WTC11 (cell line): ENCODE measurements at regions not wholly inside any gene's neighbourhood (a gene's known extent, or its start where the extent isn't known, plus 50 kb on each side); places are given as distances from the start of the nearest gene placed in this dataset.

Source experiments
- ATAC-seq: fragments of 200-7000 bp; cut with Tn5 transposase; 2 replicates; pipeline ENCODE4 v1.10.0; 2021; ENCODE audit warnings: mild to moderate bottlenecking, moderate library complexity
- CTCF ChIA-PET: fragments of 300-600 bp; sonication (Branson Sonifier 250); formaldehyde crosslinking; loops from one replicate; lab custom pipeline; 2021; ENCODE audit warnings: antibody characterized with exemption; lab: Charles Lee
- POLR2A ChIA-PET: fragments of 350-600 bp; sonication (Branson Sonifier 250); formaldehyde crosslinking; loops from one replicate; lab custom pipeline; 2021; ENCODE audit warnings: antibody characterized with exemption; lab: Charles Lee
- DNase-seq: peaks from one replicate; pipeline ENCODE4 v3.0.0; 2021; ENCODE audit warnings: low spot score
- H3K27ac Mint-ChIP-seq: 2 replicates; pipeline ENCODE4 v1.8.0; 2021; ENCODE audit warnings: mixed read lengths
- H3K27me3 Mint-ChIP-seq: 2 replicates; pipeline ENCODE4 v1.8.0; 2021; ENCODE audit warnings: low read depth, mild to moderate bottlenecking, moderate library complexity, mixed read lengths
- H3K36me3 Mint-ChIP-seq: 2 replicates; pipeline ENCODE4 v1.8.0; 2021; ENCODE audit warnings: mixed read lengths
- H3K4me1 Mint-ChIP-seq: 2 replicates; pipeline ENCODE4 v1.8.0; 2022; ENCODE audit warnings: mixed read lengths
- H3K4me3 Mint-ChIP-seq: 2 replicates; pipeline ENCODE4 v1.8.0; 2021; ENCODE audit warnings: mild to moderate bottlenecking, moderate library complexity, mixed read lengths
- H3K9me3 Mint-ChIP-seq: 2 replicates; pipeline ENCODE4 v1.8.0; 2021; ENCODE audit warnings: mixed read lengths
- ATF1 ChIP-seq: sonication (generic); formaldehyde crosslinking; IDR thresholded peaks from 2 replicates; pipeline ENCODE4 v1.8.1; 2023; ENCODE audit warnings: mild to moderate bottlenecking, moderate library complexity, missing genetic modification reagents
- CREB1 ChIP-seq: sonication (generic); formaldehyde crosslinking; IDR thresholded peaks from 2 replicates; pipeline ENCODE4 v1.8.0; 2023; ENCODE audit warnings: mild to moderate bottlenecking, missing genetic modification reagents
- ELF4 ChIP-seq: sonication (generic); formaldehyde crosslinking; IDR thresholded peaks from 2 replicates; pipeline ENCODE4 v1.8.1; 2022; ENCODE audit warnings: low read depth, mild to moderate bottlenecking, moderate library complexity, missing genetic modification reagents
- FOXP1 ChIP-seq: sonication (generic); formaldehyde crosslinking; IDR thresholded peaks from 2 replicates; pipeline ENCODE4 v1.8.0; 2022; ENCODE audit warnings: missing genetic modification reagents, mild to moderate bottlenecking, moderate library complexity, borderline replicate concordance
- GABPB1 ChIP-seq: sonication (generic); formaldehyde crosslinking; IDR thresholded peaks from 2 replicates; pipeline ENCODE4 v1.8.1; 2023; ENCODE audit warnings: mild to moderate bottlenecking, missing genetic modification reagents
- GTF2I ChIP-seq: fragments of 250-450 bp; sonication (Bioruptor Pico); conservative IDR thresholded peaks from 2 replicates; pipeline ENCODE4 v1.4.0; 2021; ENCODE audit warnings: mild to moderate bottlenecking
- MXD4 ChIP-seq: fragments of 250-450 bp; sonication (Bioruptor Pico); IDR thresholded peaks from 2 replicates; pipeline ENCODE4 v1.8.0; 2021; ENCODE audit warnings: mild to moderate bottlenecking, moderate library complexity, borderline replicate concordance
- OVOL2 ChIP-seq: fragments of 250-450 bp; sonication (Bioruptor Pico); IDR thresholded peaks from 2 replicates; pipeline ENCODE4 v1.9.0; 2021; ENCODE audit warnings: mild to moderate bottlenecking, borderline replicate concordance
- RELA ChIP-seq: sonication (generic); formaldehyde crosslinking; IDR thresholded peaks from 2 replicates; pipeline ENCODE4 v1.8.1; 2022; ENCODE audit warnings: missing genetic modification reagents, mild to moderate bottlenecking, borderline replicate concordance
- RORB ChIP-seq: fragments of 250-450 bp; sonication (Bioruptor Pico); IDR thresholded peaks from 2 replicates; pipeline ENCODE4 v1.9.0; 2021; ENCODE audit warnings: mild to moderate bottlenecking
- SOX15 ChIP-seq: fragments of 250-450 bp; sonication (Bioruptor Pico); IDR thresholded peaks from 2 replicates; pipeline ENCODE4 v1.9.0; 2021; ENCODE audit warnings: mild to moderate bottlenecking
- SP1 ChIP-seq: sonication (generic); formaldehyde crosslinking; conservative IDR thresholded peaks from 2 replicates; pipeline ENCODE4 v1.8.1; 2022; ENCODE audit warnings: missing genetic modification reagents
- ZNF121 ChIP-seq: sonication (generic); formaldehyde crosslinking; IDR thresholded peaks from 2 replicates; pipeline ENCODE4 v1.8.0; 2023; ENCODE audit warnings: missing genetic modification reagents
- ZNF219 ChIP-seq: sonication (generic); formaldehyde crosslinking; IDR thresholded peaks from 2 replicates; pipeline ENCODE4 v1.8.0; 2023; ENCODE audit warnings: missing genetic modification reagents, mild to moderate bottlenecking, borderline replicate concordance
- ZNF317 ChIP-seq: sonication (generic); formaldehyde crosslinking; IDR thresholded peaks from 2 replicates; pipeline ENCODE4 v1.8.1; 2023; ENCODE audit warnings: low read depth, mild to moderate bottlenecking, moderate library complexity, missing genetic modification reagents, borderline replicate concordance
- ZNF671 ChIP-seq: fragments of 250-450 bp; sonication (Bioruptor Pico); IDR thresholded peaks from 2 replicates; pipeline ENCODE4 v1.8.0; 2021; ENCODE audit warnings: mild to moderate bottlenecking
- TF ChIP-seq, protein P1 (sequence below): fragments of 250-450 bp; sonication (Bioruptor Pico); conservative IDR thresholded peaks from 2 replicates; pipeline ENCODE4 v1.9.0; 2021; ENCODE audit warnings: mild to moderate bottlenecking
- TF ChIP-seq, protein P2 (sequence below): sonication (generic); formaldehyde crosslinking; IDR thresholded peaks from 2 replicates; pipeline ENCODE4 v1.8.1; 2022; ENCODE audit warnings: missing genetic modification reagents, borderline replicate concordance
- TF ChIP-seq, protein P3 (sequence below): fragments of 200-600 bp; IDR thresholded peaks from 2 replicates; pipeline ENCODE4 v1.8.0; 2022; ENCODE audit warnings: antibody characterized with exemption
- TF ChIP-seq, protein P4 (sequence below): sonication (generic); formaldehyde crosslinking; IDR thresholded peaks from 2 replicates; pipeline ENCODE4 v1.8.0; 2022; ENCODE audit warnings: missing genetic modification reagents
- TF ChIP-seq, protein P5 (sequence below): sonication (generic); formaldehyde crosslinking; conservative IDR thresholded peaks from 2 replicates; pipeline ENCODE4 v1.8.1; 2023; ENCODE audit warnings: mild to moderate bottlenecking, low read depth, missing genetic modification reagents, moderate library complexity

DNA sequence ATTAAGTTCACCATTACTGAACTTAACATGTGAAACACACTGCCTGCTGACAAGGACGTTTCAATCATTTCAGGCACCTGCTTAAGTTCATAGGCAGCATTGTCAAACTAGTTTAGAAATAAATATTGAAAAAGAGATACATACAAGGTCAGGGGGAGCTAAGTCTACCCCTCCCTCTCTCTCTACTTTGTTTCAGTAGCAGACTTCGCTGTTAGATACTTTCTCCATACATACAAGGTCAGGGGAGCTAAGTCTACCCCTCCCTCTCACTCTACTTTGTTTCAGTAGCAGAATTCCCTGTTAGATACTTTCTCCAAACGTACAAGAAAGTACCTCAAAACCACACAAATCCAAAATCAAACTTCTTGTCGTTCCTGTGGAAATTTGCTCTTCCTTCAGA is 387.4 kb upstream of the PDE4D start (continued):
- TF ChIP-seq ZNF317 (CRISPR knock-in tag) (no peak), OVOL2 (CRISPR knock-in tag) (no peak), SP1 (no peak), SOX15 (CRISPR knock-in tag) (no peak)

DNA sequence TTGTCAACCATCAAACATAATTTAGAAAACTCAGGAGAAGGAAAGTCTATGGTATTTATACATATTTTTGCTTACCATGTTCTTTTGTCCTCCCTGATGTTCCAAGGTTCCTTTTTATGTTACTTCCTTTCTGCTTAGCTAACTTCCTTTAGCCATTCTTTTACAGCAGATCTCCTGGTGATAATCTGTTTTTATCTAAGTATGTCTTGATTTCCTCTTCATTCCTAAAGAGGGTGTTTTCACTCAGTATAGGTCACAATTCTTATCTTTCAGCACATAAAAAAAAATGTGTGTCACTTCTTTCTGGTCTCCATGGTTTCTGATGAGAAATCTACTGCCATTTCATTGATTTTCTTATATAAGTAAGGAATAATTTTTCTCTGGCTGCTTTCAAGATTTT is 384.4 kb upstream of the PDE4D start:
- Mint-ChIP-seq H3K27me3 (no peaks in the 10 kb centered on the region), H3K9me3 (no peaks in the 10 kb centered on the region), H3K4me1 (peaks cover 20% of the 10 kb centered on the region), H3K27ac (no peak overlapping the region), H3K36me3 (no peaks in the 10 kb centered on the region), H3K4me3 (no peak overlapping the region)
- POLR2A ChIA-PET, result no interaction called here
- CTCF ChIA-PET, result interaction anchor here (1.4 kb wide), 1 partner anchor 9 kb away, joined by 6 read pairs; no protein-coding TSS in a partner anchor
- ATAC-seq (no peak), DNase-seq (no peak)
- no peak for TF ChIP-seq GABPB1 (CRISPR knock-in tag)

DNA sequence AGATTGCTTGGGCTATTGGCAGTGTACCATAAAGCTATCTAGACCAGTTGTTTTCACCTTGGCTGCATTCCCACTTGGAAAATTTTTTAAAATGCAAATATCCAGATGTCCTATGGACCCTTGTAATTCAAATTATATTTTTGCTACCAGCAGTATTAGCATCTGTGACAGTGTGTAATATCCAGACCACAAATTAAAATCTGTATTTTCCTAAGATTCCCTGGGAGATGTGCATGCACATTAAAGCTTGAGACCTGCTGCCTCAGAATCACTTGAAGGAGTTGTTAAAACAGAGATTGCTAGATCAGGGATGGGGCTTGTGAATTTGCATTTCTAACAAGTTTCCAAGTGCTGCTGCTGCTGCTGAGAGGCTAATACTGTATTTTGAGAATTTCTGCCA is 381.2 kb upstream of the PDE4D start:
- ChIA-PET POLR2A (no interaction called here), CTCF (no interaction called here)
- Mint-ChIP-seq H3K9me3 (no peaks in the 10 kb centered on the region), H3K4me1 (peaks cover 20% of the 10 kb centered on the region), H3K36me3 (no peaks in the 10 kb centered on the region), H3K27me3 (no peaks in the 10 kb centered on the region), H3K27ac (no peak overlapping the region), H3K4me3 (no peak overlapping the region)
- TF ChIP-seq FOXP1 (CRISPR knock-in tag) (no peak), ZNF671 (no peak), GTF2I (CRISPR knock-in tag) (no peak), SP1 (no peak), ZNF219 (CRISPR knock-in tag) (no peak), ZNF121 (CRISPR knock-in tag) (no peak), ELF4 (CRISPR knock-in tag) (no peak), RORB (CRISPR knock-in tag) (no peak), MXD4 (no peak), ZNF317 (CRISPR knock-in tag) (no peak), ATF1 (CRISPR knock-in tag) (no peak), CREB1 (CRISPR knock-in tag) (no peak), RELA (CRISPR knock-in tag) (no peak)
- TF ChIP-seq, protein P1, sequence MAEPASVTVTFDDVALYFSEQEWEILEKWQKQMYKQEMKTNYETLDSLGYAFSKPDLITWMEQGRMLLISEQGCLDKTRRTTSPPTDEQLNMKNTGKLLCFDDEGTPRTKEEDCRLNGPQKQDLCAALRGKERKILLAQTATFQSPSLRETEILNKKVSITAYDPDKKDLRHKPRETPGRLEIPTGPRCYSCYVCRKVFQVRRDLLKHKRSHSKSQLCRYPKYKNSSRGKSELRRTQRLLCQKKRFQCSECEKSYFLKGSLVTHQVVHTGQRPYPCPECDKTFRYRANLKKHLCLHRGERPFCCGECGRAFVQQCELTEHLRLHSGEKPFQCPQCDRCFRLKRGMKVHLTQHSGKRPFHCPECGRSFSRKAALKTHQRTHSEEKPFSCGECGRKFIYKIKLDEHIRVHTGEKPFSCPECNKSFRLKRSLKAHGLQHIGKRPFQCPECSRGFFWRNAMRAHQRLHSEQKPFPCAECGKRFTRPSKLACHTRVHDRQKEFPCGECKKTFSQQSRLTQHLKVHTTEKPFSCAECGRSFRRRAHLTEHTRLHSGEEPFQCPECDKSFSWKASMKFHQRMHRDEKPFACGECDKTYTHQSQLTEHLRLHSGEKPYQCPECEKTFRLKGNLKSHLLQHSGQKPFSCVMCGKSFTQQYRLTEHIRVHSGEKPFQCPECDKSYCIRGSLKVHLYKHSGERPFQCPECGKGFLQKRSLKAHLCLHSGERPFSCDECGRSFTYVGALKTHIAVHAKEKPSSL, result no peak
- TF ChIP-seq, protein P2, sequence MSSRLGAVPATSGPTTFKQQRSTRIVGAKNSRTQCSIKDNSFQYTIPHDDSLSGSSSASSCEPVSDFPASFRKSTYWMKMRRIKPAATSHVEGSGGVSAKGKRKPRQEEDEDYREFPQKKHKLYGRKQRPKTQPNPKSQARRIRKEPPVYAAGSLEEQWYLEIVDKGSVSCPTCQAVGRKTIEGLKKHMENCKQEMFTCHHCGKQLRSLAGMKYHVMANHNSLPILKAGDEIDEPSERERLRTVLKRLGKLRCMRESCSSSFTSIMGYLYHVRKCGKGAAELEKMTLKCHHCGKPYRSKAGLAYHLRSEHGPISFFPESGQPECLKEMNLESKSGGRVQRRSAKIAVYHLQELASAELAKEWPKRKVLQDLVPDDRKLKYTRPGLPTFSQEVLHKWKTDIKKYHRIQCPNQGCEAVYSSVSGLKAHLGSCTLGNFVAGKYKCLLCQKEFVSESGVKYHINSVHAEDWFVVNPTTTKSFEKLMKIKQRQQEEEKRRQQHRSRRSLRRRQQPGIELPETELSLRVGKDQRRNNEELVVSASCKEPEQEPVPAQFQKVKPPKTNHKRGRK, result no peak
- TF ChIP-seq, protein P3, sequence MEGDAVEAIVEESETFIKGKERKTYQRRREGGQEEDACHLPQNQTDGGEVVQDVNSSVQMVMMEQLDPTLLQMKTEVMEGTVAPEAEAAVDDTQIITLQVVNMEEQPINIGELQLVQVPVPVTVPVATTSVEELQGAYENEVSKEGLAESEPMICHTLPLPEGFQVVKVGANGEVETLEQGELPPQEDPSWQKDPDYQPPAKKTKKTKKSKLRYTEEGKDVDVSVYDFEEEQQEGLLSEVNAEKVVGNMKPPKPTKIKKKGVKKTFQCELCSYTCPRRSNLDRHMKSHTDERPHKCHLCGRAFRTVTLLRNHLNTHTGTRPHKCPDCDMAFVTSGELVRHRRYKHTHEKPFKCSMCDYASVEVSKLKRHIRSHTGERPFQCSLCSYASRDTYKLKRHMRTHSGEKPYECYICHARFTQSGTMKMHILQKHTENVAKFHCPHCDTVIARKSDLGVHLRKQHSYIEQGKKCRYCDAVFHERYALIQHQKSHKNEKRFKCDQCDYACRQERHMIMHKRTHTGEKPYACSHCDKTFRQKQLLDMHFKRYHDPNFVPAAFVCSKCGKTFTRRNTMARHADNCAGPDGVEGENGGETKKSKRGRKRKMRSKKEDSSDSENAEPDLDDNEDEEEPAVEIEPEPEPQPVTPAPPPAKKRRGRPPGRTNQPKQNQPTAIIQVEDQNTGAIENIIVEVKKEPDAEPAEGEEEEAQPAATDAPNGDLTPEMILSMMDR, result no peak
- TF ChIP-seq, protein P4, sequence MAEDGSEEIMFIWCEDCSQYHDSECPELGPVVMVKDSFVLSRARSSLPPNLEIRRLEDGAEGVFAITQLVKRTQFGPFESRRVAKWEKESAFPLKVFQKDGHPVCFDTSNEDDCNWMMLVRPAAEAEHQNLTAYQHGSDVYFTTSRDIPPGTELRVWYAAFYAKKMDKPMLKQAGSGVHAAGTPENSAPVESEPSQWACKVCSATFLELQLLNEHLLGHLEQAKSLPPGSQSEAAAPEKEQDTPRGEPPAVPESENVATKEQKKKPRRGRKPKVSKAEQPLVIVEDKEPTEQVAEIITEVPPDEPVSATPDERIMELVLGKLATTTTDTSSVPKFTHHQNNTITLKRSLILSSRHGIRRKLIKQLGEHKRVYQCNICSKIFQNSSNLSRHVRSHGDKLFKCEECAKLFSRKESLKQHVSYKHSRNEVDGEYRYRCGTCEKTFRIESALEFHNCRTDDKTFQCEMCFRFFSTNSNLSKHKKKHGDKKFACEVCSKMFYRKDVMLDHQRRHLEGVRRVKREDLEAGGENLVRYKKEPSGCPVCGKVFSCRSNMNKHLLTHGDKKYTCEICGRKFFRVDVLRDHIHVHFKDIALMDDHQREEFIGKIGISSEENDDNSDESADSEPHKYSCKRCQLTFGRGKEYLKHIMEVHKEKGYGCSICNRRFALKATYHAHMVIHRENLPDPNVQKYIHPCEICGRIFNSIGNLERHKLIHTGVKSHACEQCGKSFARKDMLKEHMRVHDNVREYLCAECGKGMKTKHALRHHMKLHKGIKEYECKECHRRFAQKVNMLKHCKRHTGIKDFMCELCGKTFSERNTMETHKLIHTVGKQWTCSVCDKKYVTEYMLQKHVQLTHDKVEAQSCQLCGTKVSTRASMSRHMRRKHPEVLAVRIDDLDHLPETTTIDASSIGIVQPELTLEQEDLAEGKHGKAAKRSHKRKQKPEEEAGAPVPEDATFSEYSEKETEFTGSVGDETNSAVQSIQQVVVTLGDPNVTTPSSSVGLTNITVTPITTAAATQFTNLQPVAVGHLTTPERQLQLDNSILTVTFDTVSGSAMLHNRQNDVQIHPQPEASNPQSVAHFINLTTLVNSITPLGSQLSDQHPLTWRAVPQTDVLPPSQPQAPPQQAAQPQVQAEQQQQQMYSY, result no peak
- TF ChIP-seq, protein P5, sequence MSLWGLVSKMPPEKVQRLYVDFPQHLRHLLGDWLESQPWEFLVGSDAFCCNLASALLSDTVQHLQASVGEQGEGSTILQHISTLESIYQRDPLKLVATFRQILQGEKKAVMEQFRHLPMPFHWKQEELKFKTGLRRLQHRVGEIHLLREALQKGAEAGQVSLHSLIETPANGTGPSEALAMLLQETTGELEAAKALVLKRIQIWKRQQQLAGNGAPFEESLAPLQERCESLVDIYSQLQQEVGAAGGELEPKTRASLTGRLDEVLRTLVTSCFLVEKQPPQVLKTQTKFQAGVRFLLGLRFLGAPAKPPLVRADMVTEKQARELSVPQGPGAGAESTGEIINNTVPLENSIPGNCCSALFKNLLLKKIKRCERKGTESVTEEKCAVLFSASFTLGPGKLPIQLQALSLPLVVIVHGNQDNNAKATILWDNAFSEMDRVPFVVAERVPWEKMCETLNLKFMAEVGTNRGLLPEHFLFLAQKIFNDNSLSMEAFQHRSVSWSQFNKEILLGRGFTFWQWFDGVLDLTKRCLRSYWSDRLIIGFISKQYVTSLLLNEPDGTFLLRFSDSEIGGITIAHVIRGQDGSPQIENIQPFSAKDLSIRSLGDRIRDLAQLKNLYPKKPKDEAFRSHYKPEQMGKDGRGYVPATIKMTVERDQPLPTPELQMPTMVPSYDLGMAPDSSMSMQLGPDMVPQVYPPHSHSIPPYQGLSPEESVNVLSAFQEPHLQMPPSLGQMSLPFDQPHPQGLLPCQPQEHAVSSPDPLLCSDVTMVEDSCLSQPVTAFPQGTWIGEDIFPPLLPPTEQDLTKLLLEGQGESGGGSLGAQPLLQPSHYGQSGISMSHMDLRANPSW (CRISPR knock-in tag), result no peak
- no peak for ATAC-seq
- no peak for DNase-seq
